BE2C (cell line): ENCODE measurements at regions not wholly inside any gene's neighbourhood (a gene's known extent, or its start where the extent isn't known, plus 50 kb on each side); places are given as distances from the start of the nearest gene placed in this dataset.

Experiments
- DNase-seq: peaks from one replicate; pipeline ENCODE4 v3.0.0-alpha.2; 2020
- H3K27me3 ChIP-seq: fragments of 250-450 bp; sonication (Bioruptor Pico); 2 replicates; pipeline ENCODE4 v1.5.1; 2020; ENCODE audit warnings: mild to moderate bottlenecking
- H3K36me3 ChIP-seq: fragments of 250-450 bp; sonication (Bioruptor Pico); 2 replicates; pipeline ENCODE4 v1.5.1; 2020; ENCODE audit warnings: mild to moderate bottlenecking
- H3K4me1 ChIP-seq: fragments of 250-450 bp; sonication (Bioruptor Pico); 2 replicates; pipeline ENCODE4 v1.5.1; 2020
- H3K4me3 ChIP-seq: 2 replicates; pipeline ENCODE4 v1.5.1; 2011; ENCODE audit warnings: low read depth, low read length
- H3K9me3 ChIP-seq: fragments of 250-450 bp; sonication (Bioruptor Pico); 2 replicates; pipeline ENCODE4 v1.5.1; 2020
- TF ChIP-seq, protein P1 (sequence below): IDR thresholded peaks from 2 replicates; pipeline ENCODE4 v1.5.1; 2012; ENCODE audit warnings: mild to moderate bottlenecking, low read depth, low read length

DNA sequence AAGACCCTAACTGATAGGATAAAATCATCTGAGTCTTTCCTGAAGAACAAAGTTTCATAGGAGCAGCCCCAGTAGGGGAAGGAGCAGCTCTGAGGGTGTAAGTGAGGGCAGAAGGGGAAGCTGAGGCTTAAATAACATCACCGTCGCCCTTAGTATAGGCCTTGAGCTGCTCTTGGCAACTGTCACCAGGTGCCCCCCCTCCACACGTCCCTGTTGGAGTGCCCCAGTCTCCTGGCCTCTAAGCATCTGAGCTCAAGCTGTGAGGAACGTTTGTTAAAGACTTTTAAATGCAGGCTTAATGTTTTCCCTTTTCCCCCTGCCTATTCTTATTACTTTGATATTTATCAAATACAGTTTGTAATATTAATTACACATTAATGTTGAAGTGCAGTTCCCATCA is 170.6 kb downstream of the ZIC5 start:
- H3K27me3 ChIP-seq = no peaks in the 10 kb centered on the region
- no peak for DNase-seq
- TF ChIP-seq, protein P1, sequence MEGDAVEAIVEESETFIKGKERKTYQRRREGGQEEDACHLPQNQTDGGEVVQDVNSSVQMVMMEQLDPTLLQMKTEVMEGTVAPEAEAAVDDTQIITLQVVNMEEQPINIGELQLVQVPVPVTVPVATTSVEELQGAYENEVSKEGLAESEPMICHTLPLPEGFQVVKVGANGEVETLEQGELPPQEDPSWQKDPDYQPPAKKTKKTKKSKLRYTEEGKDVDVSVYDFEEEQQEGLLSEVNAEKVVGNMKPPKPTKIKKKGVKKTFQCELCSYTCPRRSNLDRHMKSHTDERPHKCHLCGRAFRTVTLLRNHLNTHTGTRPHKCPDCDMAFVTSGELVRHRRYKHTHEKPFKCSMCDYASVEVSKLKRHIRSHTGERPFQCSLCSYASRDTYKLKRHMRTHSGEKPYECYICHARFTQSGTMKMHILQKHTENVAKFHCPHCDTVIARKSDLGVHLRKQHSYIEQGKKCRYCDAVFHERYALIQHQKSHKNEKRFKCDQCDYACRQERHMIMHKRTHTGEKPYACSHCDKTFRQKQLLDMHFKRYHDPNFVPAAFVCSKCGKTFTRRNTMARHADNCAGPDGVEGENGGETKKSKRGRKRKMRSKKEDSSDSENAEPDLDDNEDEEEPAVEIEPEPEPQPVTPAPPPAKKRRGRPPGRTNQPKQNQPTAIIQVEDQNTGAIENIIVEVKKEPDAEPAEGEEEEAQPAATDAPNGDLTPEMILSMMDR = no peak
- H3K9me3 ChIP-seq = no peaks in the 10 kb centered on the region
- H3K4me1 ChIP-seq = no peaks in the 10 kb centered on the region
- H3K36me3 ChIP-seq = no peaks in the 10 kb centered on the region
- no peak overlapping the region for H3K4me3 ChIP-seq

DNA sequence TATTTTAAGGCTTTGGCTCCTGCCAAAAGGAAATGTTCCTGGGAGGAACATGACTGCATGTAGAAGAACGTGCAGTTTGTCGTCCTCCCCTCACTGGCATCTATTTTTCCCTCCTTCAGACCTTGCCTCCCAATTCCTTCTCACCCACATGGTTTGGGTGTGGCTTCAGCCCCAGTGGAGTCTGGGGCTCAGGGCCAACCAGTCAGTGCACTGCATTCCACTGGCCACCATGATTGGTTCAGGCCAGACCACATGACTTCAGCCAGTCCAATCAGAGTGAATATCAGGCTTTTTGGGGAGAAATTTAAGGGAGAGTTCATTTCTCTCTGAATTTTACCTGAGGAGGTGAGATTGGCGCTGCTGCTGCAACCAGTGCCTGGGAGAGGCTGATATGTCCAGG is 171.6 kb downstream of the ZIC5 start:
- H3K9me3 ChIP-seq = no peaks in the 10 kb centered on the region
- no peaks in the 10 kb centered on the region for H3K36me3 ChIP-seq
- no peak for DNase-seq
- H3K4me1 ChIP-seq = no peaks in the 10 kb centered on the region
- no peaks in the 10 kb centered on the region for H3K27me3 ChIP-seq
- TF ChIP-seq, protein P1 = no peak
- H3K4me3 ChIP-seq = no peak overlapping the region

DNA sequence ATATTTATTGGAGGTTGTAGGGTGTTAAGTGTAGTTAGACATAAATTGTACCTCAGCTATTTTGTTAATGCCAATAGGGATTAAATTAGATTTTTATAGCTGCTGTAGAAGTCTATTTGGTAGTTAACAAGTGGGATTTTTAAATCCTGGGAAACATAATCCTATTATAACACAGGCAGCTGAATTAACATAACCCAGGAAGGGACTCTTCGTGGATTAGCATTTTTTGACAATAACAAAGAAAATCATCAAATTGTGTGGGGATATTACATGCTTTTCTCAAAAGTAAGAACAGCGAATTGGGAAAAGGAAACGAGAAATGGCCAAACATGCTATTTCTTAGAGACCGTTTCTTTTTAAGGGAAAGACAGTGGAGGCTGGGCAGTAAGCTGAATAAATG is 172.8 kb downstream of the ZIC5 start:
- H3K4me1 ChIP-seq = no peaks in the 10 kb centered on the region
- TF ChIP-seq, protein P1 = no peak

DNA sequence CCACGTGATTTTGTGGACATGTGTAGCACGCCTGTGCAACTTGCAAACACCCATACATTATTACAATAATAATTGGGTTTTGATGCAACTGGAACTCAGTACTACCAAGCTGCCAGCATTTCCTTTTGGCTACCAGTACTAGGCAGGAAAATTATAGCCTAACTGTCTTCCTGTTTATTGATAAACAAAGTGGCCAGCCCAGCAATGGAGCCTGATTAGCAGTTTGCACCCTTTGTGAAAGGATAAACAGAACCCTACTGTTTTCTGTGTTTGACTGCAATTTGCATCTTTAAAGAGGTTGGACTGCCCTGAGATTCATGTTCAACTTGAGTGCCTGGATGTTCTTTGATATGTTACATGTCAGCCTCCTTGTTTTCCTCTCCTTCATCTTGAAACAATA is 173.9 kb downstream of the ZIC5 start:
- no peak for DNase-seq
- Histone ChIP-seq H3K36me3 (no peaks in the 10 kb centered on the region), H3K4me1 (no peaks in the 10 kb centered on the region), H3K9me3 (no peaks in the 10 kb centered on the region), H3K27me3 (no peaks in the 10 kb centered on the region), H3K4me3 (no peak overlapping the region)
- TF ChIP-seq, protein P1 = no peak

More for the DNA sequence above, 172.8 kb downstream of the ZIC5 start:
- DNase-seq = no peak
- H3K27me3 ChIP-seq = no peaks in the 10 kb centered on the region
- H3K4me3 ChIP-seq = no peak overlapping the region
- H3K36me3 ChIP-seq = no peaks in the 10 kb centered on the region
- H3K9me3 ChIP-seq = no peaks in the 10 kb centered on the region

DNA sequence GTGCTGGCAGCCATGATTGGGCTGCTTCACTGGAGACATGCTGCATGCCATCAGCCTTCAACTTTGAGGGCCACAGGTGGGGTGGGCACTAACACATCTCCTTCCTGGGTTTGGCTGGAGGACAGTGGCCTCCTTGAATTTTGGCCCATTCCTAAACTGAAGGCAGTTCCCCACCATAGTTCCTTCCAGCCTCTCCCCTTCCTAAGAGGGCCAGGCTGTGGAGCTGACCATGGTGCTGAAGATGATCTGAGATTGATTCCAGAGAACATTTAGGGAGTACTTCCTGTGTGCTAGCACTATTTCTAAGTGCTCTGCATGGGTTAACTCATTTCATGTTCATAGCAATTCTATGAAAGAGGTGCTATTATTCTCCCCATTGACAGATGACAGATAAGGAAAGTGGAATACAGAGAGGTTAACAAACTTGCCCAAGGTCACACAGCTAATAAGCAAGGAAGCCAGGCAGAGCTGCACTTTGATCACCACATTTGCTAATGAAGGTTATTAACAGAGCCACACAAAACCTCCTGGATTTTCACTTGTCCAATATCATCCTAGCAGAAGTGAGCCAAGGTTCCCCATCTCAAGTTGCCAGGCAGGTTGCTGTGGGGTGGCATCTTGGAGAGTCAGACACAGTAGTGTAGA is 175.3 kb downstream of the ZIC5 start:
- Histone ChIP-seq H3K27me3 (no peaks in the 10 kb centered on the region), H3K36me3 (no peaks in the 10 kb centered on the region), H3K4me1 (no peaks in the 10 kb centered on the region), H3K4me3 (no peak overlapping the region), H3K9me3 (no peaks in the 10 kb centered on the region)
- no peak for DNase-seq
- TF ChIP-seq, protein P1 = no peak

DNA sequence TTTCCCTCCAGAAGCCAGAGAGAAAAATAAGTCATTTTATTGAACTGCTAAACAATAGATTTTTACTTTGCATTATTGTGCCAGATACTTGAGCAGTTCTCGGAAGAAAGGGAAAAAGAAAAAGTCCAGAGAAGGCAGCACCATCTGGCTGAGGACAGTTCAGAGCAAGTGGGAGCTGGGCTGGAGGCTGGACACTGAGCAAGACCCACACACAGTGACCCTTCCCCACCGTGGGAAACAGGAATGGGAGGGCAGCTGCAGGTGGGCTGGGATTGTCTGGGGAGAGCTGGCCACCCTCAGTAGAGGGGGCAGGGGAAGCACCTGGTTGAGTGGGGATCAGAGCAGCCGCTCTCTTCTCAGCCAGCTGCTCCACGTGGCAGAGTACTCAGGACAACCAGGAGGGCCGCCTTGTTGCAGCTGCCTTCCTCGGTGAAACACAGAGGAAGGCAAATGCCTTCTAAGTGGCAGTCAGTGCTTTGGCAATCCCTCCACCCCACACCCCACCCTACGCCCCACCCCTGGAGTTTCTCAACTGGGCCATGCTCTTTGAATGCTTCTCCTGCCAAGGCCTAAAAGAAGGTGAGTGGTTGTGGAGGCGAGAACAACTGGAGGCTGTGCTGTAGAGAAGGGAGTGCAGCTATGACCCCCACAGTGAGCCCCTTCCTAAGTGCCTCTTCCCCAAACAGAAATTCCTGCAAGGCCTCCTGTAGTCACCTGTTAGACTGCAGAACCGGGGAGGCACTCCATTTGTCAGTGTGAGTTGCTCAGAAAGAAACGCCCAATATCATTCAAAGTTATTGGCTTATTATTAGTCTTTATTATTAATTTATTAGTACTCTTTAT is 179.3 kb downstream of the ZIC5 start:
- H3K4me3 ChIP-seq = no peak overlapping the region
- TF ChIP-seq, protein P1 = no peak
- H3K4me1 ChIP-seq = no peaks in the 10 kb centered on the region
- H3K9me3 ChIP-seq = no peaks in the 10 kb centered on the region
- DNase-seq = no peak
- no peaks in the 10 kb centered on the region for H3K36me3 ChIP-seq
- no peaks in the 10 kb centered on the region for H3K27me3 ChIP-seq
